PFSK-1 (cell line): ENCODE measurements at regions not wholly inside any gene's neighbourhood (a gene's known extent, or its start where the extent isn't known, plus 50 kb on each side); places are given as distances from the start of the nearest gene placed in this dataset.

Experiments used
- FOXP2 ChIP-seq: optimal IDR thresholded peaks from 2 replicates; pipeline ENCODE3; 2011; ENCODE audit warnings: borderline replicate concordance, control low read depth, inconsistent platforms; ENCODE audit not compliant: insufficient read depth; ENCODE audit errors: extremely low read length, extremely low read depth
- POLR2AphosphoS5 ChIP-seq: IDR thresholded peaks from 2 replicates; pipeline ENCODE4 v1.6.1; 2012; ENCODE audit warnings: low read depth, mild to moderate bottlenecking, control low read depth, low read length, moderate library complexity
- SIN3A ChIP-seq: IDR thresholded peaks from 2 replicates; pipeline ENCODE4 v1.6.1; 2012; ENCODE audit warnings: mild to moderate bottlenecking, low read length, moderate library complexity, borderline replicate concordance; ENCODE audit not compliant: insufficient read depth
- TAF1 ChIP-seq: IDR thresholded peaks from 2 replicates; pipeline ENCODE4 v1.6.1; 2012; ENCODE audit warnings: low read length, control low read depth, borderline replicate concordance; ENCODE audit not compliant: insufficient read depth
- TF ChIP-seq, protein P1 (sequence below), 2 experiments: IDR thresholded peaks; 2 replicates each; pipeline versions ENCODE4 v1.6.1 to v1.8.0; 2011 to 2012; ENCODE audit warnings: low read depth in 2 of 2, low read length in 2 of 2, control low read depth in 1 of 2, inconsistent platforms in 1 of 2, mild to moderate bottlenecking in 1 of 2, moderate library complexity in 1 of 2; ENCODE audit not compliant: insufficient read depth in 1 of 2

DNA sequence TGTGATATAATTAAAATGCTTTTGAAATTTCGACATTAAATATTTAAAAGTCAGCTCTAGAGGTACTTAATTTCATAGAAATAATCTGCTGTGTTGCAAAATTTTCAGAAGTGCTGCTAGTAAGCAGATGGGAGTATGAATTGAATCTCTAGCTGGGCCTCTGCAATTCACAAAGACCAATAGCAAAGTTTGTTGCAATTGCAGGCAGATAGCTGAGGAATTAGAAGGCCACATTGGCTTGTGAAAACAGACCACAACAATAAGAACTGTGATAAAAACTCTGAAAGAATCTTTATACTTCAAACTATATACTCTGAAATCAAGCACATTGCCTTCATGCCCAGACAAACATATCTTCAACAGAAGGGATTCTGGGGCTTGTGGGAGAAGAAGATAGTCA, 636.3 kb upstream of the SOX9 start:
- TF ChIP-seq TAF1 (no peak), SIN3A (no peak), POLR2AphosphoS5 (no peak), FOXP2 (no peak)
- TF ChIP-seq, protein P1, sequence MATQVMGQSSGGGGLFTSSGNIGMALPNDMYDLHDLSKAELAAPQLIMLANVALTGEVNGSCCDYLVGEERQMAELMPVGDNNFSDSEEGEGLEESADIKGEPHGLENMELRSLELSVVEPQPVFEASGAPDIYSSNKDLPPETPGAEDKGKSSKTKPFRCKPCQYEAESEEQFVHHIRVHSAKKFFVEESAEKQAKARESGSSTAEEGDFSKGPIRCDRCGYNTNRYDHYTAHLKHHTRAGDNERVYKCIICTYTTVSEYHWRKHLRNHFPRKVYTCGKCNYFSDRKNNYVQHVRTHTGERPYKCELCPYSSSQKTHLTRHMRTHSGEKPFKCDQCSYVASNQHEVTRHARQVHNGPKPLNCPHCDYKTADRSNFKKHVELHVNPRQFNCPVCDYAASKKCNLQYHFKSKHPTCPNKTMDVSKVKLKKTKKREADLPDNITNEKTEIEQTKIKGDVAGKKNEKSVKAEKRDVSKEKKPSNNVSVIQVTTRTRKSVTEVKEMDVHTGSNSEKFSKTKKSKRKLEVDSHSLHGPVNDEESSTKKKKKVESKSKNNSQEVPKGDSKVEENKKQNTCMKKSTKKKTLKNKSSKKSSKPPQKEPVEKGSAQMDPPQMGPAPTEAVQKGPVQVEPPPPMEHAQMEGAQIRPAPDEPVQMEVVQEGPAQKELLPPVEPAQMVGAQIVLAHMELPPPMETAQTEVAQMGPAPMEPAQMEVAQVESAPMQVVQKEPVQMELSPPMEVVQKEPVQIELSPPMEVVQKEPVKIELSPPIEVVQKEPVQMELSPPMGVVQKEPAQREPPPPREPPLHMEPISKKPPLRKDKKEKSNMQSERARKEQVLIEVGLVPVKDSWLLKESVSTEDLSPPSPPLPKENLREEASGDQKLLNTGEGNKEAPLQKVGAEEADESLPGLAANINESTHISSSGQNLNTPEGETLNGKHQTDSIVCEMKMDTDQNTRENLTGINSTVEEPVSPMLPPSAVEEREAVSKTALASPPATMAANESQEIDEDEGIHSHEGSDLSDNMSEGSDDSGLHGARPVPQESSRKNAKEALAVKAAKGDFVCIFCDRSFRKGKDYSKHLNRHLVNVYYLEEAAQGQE (IDR thresholded peaks at IDR 0.05; ENCODE audit: insufficient read depth in 1 of 2, low read depth in 2 of 2, low read length in 2 of 2) = no peak

DNA sequence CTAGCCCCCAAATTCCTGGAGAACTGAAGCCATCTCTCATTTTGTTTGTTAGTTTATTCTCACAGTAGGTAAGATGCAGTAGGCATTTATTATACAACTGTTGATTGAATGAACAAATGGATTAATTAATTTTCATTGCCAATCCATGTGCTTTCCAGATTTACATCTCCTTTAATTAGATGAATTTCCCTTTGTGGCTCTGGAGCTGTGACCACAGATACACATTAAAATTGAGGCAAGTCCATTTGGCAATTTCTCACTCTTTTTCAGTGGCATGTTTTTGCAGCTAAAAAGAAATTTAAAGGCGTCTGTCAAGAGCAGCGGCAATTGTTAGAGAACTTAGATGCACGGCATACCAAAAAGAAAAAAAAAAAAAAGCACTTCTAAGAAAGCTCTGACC, 635.4 kb upstream of the SOX9 start:
- TF ChIP-seq POLR2AphosphoS5 = no peak
- TF ChIP-seq, protein P1 (IDR thresholded peaks at IDR 0.05; ENCODE audit: insufficient read depth in 1 of 2, low read depth in 2 of 2, low read length in 2 of 2) = no peak
- no peak for TF ChIP-seq SIN3A
- TF ChIP-seq FOXP2 = no peak
- TF ChIP-seq TAF1 = no peak

DNA sequence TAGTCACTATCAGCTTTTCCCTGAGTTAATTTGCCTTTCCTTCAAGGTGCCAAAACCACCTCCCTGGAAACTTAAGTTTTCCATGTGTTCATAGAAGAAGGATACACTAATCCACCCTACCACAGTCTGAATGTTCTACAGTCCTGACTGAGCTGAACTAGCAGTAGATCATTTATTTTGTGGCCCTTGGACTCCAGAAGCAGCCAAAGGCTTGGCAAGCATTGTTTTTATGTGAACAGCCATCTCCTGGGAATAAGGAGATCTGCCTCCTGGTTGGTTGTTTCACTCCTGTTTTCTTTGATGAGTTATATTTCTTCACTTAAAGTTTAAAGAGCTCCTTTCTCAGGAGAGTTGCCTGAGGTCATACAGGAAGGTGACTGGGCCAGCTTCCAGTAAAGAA, 634.6 kb upstream of the SOX9 start:
- TF ChIP-seq, protein P1 (IDR thresholded peaks at IDR 0.05; ENCODE audit: insufficient read depth in 1 of 2, low read depth in 2 of 2, low read length in 2 of 2) = no peak
- TF ChIP-seq TAF1 (no peak), POLR2AphosphoS5 (no peak), FOXP2 (no peak), SIN3A (no peak)

DNA sequence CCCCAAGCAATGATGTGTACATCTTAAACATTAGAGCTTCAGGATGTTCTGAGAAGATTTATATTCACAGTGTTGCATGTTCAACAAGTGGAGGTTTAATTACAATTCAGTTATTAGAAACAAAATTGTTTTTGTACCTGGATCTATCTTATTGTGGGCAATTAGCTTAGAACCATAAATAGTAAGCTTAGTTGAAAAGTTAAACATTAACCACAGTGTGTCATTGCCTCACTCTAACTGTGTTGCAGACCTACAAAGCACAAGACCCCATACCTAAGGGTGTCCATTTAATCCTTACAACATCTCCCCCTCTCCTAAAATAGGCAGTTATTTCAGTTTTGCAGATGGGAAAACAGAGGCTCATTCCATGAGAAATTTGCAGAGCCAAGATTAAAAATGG, 632.0 kb upstream of the SOX9 start:
- TF ChIP-seq FOXP2 (no peak), TAF1 (no peak)
- TF ChIP-seq, protein P1 (IDR thresholded peaks at IDR 0.05; ENCODE audit: insufficient read depth in 1 of 2, low read depth in 2 of 2, low read length in 2 of 2) = no peak

DNA sequence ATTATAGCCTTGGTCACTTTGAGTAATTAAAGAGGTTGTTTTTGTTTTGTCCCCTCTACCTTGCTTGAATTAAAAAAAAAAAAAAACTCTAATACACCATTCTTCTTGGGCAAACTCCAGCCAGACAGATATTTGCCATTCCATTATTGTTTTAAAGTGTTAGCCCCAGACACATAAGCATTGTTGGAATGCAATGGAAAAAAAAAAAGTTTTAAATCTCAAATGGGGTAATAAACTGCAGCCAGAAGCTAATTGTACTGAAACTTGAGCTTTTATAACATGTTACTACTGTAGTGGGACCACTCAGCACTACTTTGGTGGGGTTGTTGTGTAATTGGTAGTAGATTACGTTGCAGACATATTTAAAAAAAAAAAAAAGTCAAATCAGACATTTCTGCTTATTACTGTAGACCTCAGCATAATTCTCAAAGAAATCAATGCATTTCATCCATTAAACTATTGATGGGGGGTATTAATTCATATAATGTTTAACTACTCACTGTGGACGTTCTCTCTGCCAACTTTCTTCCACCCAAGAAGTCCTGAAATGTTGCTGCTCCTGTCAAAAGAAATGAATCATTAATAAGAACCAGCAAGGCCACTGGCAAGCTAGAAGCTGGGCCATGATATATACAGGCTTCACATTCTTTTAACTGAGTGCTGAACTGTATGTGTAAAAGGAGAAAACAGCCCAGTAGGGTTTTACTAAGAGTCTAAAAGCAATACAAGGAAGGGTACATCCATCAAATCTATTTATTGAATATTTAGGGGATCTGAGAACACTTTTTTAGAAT, 626.6 kb upstream of the SOX9 start:
- TF ChIP-seq FOXP2 (no peak), SIN3A (no peak), POLR2AphosphoS5 (no peak), TAF1 (no peak)
- TF ChIP-seq, protein P1 (IDR thresholded peaks at IDR 0.05; ENCODE audit: insufficient read depth in 1 of 2, low read depth in 2 of 2, low read length in 2 of 2) = no peak
